Activated CD8-positive, alpha-beta memory T cell treated with anti-CD3 and anti-CD28 coated beads, Interleukin-2, amount 50 U/mL, for 24 hours (primary cell): ENCODE measurements at regions not wholly inside any gene's neighbourhood (a gene's known extent, or its start where the extent isn't known, plus 50 kb on each side); places are given as distances from the start of the nearest gene placed in this dataset.

Experiments used
- DNase-seq: peaks from one replicate; pipeline ENCODE4 v3.0.0-alpha.2; 2020; ENCODE audit errors: extremely low read depth

GRCh38 chr9:126089789-126090188 lies 236.8 kb upstream of the MVB12B start:
- no peak for DNase-seq

- DNase-seq = no peak
These were observed 232.9 kb upstream of the MVB12B start for GRCh38 chr9:126093771-126094170.

DNA sequence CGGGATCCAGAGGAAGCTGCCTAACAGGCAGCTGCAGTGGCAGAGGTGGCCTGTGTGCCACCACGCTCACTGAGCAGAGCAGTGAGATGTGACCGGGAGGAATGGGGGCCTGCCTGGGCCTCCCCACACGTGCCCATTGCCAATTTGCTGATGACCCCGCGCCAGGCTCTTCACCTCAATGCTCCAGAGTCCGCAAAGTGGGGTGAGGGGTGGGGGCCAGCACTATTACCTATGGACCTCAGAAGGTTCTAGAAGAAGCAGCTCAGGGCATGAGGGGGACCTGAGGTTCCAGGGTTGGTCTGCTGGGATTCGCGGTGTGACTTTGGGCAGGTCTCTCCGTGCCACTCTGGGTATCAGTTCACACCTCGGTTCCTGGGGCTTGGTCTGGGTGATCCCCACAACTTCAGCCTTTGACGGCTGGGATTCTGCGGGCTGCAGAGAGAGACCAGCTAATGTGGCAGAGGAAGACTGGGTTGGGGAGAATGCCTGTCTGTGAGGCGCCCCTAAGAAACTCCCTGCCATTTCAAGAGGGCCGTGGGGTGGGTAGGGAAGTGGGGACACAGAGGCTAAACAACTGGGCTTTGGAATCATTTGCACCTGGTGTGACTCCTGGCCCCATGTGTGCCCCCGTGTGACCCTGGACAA lies 231.0 kb upstream of the MVB12B start:
- DNase-seq = no peak

DNA sequence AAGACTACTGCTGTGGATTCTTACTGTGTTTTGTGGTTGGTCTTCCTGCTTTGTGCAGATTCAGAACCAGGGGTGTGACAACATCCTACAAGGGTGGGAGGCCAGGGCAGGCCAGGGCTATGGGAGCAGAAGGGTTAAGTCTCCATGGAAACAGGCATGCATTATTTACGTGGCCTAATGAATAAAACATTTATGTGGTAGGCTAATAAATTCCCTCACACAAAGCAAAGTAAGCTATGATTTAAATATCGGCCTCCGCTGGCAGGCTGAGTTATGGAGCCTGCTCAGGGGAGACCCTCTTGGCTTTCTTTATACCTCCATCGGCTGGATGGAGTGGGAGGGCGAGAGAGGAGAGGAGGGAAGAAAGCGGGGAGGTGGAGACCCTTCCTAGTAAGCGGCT lies 230.3 kb upstream of the MVB12B start:
- no peak for DNase-seq

- no peak for DNase-seq
These were observed 228.9 kb upstream of the MVB12B start for GRCh38 chr9:126097679-126098078.

DNA sequence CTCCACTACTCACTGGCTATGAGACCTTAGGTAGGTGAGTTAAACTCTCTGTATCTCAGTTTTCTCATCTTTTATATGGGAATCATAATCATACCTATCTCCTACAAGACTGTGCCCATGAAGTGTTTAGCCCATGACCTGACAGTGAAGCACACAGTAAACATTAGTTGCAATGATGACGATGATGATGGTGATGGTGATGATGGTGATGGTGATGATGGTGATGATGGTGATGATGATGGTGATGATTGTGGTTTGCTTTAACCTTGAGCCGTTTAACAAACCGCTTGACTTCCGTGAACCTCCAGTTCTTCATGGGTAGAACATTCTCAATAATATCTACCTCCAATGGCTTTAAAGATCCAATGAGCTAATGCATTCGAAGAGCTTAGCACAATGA lies 220.2 kb upstream of the MVB12B start:
- DNase-seq = no peak

- DNase-seq = no peak
These were observed 218.9 kb upstream of the MVB12B start for GRCh38 chr9:126107693-126108092.

- DNase-seq = no peak
These were observed 218.4 kb upstream of the MVB12B start for GRCh38 chr9:126108240-126108639.

- DNase-seq = no peak
These were observed 217.1 kb upstream of the MVB12B start for GRCh38 chr9:126109575-126109974.

DNA sequence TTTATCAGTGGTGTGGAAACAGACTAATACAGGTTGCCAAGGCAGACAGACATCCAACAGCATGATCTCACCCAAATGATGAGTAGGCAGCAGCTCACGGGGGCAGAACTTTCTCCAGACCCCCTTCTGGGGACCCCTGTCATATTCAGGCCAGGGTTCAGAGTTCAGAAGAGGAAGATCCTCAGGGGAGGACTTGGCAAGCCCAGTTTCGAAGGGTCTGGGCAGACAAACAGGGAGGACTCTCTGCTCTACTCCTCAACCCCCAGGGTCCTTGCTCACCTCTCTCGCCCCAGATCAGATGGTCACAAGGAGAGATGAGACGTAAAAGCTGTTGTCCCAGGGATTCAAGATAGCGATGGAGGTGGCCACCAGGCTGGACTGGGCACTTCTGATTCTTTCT lies 215.1 kb upstream of the MVB12B start:
- no peak for DNase-seq

DNA sequence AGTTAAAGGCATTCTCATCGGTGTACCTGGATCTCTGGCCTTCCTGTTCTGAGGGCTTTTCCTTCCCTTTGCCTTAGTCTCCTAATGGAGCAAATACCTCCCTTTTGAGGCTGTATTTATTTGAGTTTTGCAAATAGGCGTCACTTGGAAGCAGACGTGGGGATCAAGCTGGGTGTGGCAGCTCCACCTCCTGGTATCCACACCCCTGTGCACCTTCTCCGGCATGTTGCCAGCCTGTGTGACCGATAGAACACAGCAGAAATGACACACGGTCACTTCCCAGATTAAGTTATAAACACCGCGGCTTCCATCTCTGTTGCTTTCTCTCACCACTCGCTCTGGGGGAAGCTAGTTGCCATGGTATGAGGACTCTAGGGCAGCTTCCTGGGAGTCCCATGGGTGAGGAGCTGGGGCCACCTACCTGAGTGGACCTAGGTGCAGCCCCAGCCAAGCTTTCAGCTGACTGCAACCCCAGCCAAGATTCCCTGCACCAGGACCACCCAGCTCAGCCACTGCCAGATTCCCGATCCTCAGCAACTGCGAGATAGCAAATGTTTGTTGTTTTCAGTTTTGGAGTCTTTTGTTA lies 214.4 kb upstream of the MVB12B start:
- no peak for DNase-seq

- DNase-seq = no peak
These were observed 213.5 kb upstream of the MVB12B start for GRCh38 chr9:126113176-126113575.

DNA sequence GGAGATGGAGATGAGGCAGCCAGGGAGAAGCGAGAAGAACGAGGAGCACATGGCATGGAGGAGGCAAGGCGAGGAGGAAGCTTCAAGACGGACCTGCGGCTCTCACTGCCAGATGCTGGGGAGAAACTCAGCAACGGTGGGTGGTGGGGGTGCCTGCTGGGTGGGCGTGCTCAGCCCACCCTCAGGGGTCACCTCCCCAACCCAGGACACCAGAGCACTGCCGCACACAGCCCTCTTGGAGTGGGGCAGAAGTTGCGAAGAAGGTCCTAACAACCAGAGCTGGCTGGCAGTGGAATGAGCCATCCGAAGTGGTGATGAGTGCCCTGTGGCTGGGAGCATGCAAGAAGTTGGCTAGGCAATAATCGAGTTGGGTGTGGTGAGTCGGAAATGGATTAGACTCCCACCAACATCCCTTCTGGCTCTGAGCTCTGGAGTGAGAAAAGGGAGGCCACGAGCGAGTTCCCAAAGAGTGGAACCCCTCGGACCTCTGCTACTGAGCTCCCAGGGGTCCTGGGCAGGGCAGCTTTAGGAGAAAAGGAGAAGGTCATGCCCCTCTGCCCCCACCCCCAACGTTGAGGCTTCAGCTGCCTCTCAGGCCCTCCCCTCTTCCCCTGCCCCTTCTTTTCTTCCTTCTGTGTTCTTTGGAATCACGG lies 212.7 kb upstream of the MVB12B start:
- no peak for DNase-seq

DNA sequence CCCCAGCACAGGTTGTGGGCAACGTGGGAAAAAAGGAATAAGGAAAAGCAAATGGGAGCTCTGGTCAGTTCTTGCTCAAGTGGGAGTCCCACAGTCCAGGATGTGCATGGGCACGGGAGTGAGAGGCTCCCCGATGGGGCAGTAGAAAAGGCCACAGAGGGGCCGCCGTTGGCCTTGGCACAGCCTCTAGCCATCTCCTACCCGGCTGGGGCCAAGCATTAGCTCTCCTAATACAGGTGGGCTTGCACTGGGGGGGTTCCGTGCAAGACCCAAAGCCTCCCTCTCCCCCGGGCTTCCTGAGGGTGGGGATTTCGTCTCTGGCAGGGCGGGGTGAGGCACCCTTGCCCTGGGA lies 212.2 kb upstream of the MVB12B start:
- no peak for DNase-seq

DNA sequence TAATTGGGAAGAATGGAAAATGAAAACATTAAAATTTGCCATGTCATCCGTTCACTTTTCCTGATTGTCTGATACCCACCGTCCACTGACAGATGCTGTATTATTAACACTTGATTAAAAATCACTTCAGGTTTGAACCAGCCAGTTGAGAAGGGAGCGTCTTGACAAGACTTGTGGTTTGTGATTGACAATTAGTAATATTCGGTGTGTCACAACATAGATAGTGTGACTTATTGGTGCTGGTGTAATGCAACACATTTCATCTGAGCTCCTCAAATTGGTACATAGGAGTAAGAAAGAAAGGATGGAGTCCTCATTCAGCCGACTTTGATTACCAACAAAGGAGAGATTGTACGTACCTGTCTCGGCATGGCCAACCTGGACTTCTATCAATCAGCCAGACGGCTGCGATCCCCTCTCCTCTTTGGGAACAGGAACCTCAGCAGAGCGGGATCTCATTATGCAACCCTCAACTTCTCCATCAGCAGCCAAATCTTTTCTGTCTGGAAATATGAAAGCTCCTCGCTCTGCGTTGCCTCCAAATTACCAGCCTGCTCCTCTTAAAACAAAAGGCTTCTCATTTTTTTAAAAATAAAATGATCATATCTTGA lies 211.7 kb upstream of the MVB12B start:
- no peak for DNase-seq

- no peak for DNase-seq
These were observed 210.1 kb upstream of the MVB12B start for GRCh38 chr9:126116351-126117157.

- no peak for DNase-seq
These were observed 209.5 kb upstream of the MVB12B start for GRCh38 chr9:126117158-126117425.

DNA sequence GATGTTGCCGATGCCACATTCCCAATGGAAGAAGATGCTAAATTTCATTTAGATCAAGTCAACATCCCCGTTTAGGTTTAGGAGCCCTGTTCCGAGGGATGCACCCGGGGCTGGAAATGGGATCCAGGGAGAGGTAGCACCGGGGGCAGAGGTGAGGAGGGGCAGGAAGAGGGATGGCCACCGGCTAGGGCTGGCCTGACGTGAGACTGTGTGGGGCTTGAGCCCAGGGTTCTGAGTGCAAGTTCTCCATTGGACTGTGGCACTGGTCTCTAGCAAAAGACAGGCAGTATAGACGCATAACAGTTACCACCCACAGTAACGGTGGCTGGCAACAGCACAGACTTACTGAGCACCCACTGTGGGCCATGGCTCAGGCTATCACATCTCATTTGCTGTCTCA lies 209.0 kb upstream of the MVB12B start:
- DNase-seq = no peak

DNA sequence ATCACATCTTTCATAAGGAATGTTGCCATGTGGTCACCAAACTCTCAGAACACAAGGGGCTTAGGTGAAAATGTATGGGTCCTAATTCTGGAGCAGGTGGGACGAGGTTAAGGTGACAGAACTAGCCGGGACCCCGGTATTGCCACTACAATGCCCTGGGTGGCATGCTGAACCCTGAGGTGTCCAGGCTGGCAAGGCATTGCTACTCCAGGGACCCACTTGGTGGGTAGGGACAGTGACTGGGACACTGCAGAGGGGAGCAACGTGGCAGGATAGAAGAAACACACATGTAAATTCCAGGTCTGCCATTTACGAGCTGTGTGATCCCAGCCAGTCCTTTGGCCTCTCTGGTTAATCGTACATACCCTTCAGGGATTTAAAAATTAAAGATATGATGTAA lies 206.9 kb upstream of the MVB12B start:
- DNase-seq = no peak

DNA sequence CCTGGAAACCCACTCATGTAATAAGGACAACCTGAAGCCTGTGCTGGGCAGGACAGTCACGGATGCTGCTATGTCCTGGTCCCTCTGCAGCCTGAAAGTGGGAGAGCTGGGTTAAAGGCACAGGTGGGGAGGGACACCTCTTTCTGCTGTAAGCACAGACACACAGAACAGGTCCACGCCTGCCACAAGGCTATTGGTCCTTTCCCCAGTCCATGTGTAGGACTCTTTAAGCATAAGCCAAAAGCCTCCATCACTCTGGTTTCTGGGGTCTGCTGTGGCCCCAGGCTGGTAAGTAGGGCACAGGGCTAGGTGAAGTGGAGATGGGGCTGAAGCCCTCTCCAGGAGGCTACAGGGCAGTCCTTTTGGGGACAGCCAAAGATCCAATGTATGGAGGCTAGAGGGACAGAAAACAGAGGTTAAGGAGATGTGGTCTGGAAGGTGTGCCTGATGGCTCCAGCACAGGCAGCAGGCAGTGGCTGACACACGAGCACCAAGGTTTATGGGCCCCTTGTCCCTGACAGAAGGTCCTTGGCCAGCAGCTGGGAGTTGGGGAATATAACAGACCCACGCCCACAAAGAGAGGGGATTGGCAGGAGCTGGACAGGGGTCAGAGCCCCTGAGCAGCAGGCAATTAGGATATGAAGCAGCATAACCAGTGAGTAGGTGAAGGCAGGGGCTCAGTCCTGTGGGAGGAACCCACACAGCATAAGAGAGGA lies 203.6 kb upstream of the MVB12B start:
- no peak for DNase-seq

DNA sequence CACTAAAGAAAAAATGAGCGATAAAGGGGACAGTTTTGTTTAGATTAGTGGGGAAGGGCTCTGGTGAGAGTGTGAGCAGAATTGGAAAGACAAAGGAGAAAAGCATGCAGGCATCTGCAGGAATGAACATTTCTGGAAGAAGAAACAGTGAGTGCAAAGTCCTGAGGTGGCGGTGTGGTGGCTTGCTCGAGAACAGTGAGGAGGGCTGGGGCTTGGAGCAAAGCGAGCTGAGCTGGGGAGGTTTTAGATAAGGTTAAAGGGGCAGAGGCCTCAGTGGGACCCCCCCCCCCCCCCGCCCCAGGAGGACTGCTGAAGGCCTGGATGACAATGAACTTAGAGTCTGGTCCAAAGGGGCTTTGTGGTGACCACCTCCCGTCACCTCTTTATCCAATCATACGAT lies 202.7 kb upstream of the MVB12B start:
- DNase-seq = no peak

GRCh38 chr9:126125177-126125576 lies 201.5 kb upstream of the MVB12B start:
- no peak for DNase-seq
